PFSK-1 (cell line): ENCODE measurements at regions not wholly inside any gene's neighbourhood (a gene's known extent, or its start where the extent isn't known, plus 50 kb on each side); places are given as distances from the start of the nearest gene placed in this dataset.

Source experiments
- FOXP2 ChIP-seq: optimal IDR thresholded peaks from 2 replicates; pipeline ENCODE3; 2011; ENCODE audit warnings: borderline replicate concordance, control low read depth, inconsistent platforms; ENCODE audit not compliant: insufficient read depth; ENCODE audit errors: extremely low read length, extremely low read depth
- POLR2AphosphoS5 ChIP-seq: IDR thresholded peaks from 2 replicates; pipeline ENCODE4 v1.6.1; 2012; ENCODE audit warnings: low read depth, mild to moderate bottlenecking, control low read depth, low read length, moderate library complexity
- REST ChIP-seq, 2 experiments: IDR thresholded peaks; 2 replicates each; pipeline versions ENCODE4 v1.6.1 to v1.8.0; 2011 to 2012; ENCODE audit warnings: low read depth in 2 of 2, low read length in 2 of 2, control low read depth in 1 of 2, inconsistent platforms in 1 of 2, mild to moderate bottlenecking in 1 of 2, moderate library complexity in 1 of 2; ENCODE audit not compliant: insufficient read depth in 1 of 2
- SIN3A ChIP-seq: IDR thresholded peaks from 2 replicates; pipeline ENCODE4 v1.6.1; 2012; ENCODE audit warnings: mild to moderate bottlenecking, low read length, moderate library complexity, borderline replicate concordance; ENCODE audit not compliant: insufficient read depth
- TAF1 ChIP-seq: IDR thresholded peaks from 2 replicates; pipeline ENCODE4 v1.6.1; 2012; ENCODE audit warnings: low read length, control low read depth, borderline replicate concordance; ENCODE audit not compliant: insufficient read depth

- TF ChIP-seq POLR2AphosphoS5 (no peak), TAF1 (no peak), REST (IDR thresholded peaks at IDR 0.05; ENCODE audit: insufficient read depth in 1 of 2, low read depth in 2 of 2, low read length in 2 of 2) (no peak), SIN3A (no peak), FOXP2 (no peak)
Measured at GRCh38 chr22:49533886-49534285, 293.8 kb downstream of the BRD1 start.

GRCh38 chr22:49532869-49533802 lies 294.5 kb downstream of the BRD1 start:
- TF ChIP-seq FOXP2 (no peak), SIN3A (no peak), POLR2AphosphoS5 (no peak), TAF1 (no peak), REST (IDR thresholded peaks at IDR 0.05; ENCODE audit: insufficient read depth in 1 of 2, low read depth in 2 of 2, low read length in 2 of 2) (no peak)

GRCh38 chr22:49531368-49531791 lies 296.3 kb downstream of the BRD1 start:
- TF ChIP-seq TAF1, result no peak
- TF ChIP-seq REST (IDR thresholded peaks at IDR 0.05; ENCODE audit: insufficient read depth in 1 of 2, low read depth in 2 of 2, low read length in 2 of 2), result no peak
- no peak for TF ChIP-seq FOXP2
- no peak for TF ChIP-seq SIN3A
- no peak for TF ChIP-seq POLR2AphosphoS5

- TF ChIP-seq REST (IDR thresholded peaks at IDR 0.05; ENCODE audit: insufficient read depth in 1 of 2, low read depth in 2 of 2, low read length in 2 of 2) (no peak), SIN3A (no peak), FOXP2 (no peak), TAF1 (no peak), POLR2AphosphoS5 (no peak)
Measured at GRCh38 chr22:49530671-49531367, 296.9 kb downstream of the BRD1 start.

GRCh38 chr22:49528420-49528720 lies 299.3 kb downstream of the BRD1 start:
- no peak for TF ChIP-seq SIN3A
- TF ChIP-seq POLR2AphosphoS5, result no peak
- TF ChIP-seq FOXP2, result no peak
- no peak for TF ChIP-seq TAF1
- TF ChIP-seq REST (IDR thresholded peaks at IDR 0.05; ENCODE audit: insufficient read depth in 1 of 2, low read depth in 2 of 2, low read length in 2 of 2), result no peak
